Spleen (tissue), 11 donors: ENCODE measurements at regions not wholly inside any gene's neighbourhood (a gene's known extent, or its start where the extent isn't known, plus 50 kb on each side); places are given as distances from the start of the nearest gene placed in this dataset.

Source experiments
- DNase-seq: peaks from one replicate; pipeline ENCODE4 v3.0.0-alpha.2; 2020
- H3K27ac ChIP-seq, 8 donors: fragments of 200-600 bp; sonication (generic) in 7 of 8; 1 replicate in 4 of 8; 2 replicates in 4 of 8; pipeline versions ENCODE4 v1.5.0 to v1.8.0; 2016 to 2021; ENCODE audit warnings: inconsistent platforms in 4 of 8, mild to moderate bottlenecking in 4 of 8, moderate library complexity in 1 of 8
- H3K27me3 ChIP-seq, 7 donors: fragments of 200-600 bp; sonication (generic) in 6 of 7; replicated peaks in 1 of 7; 1 replicate in 4 of 7; 2 replicates in 3 of 7; pipeline versions ENCODE4 v1.5.0 to v1.8.0; 2016 to 2021; ENCODE audit warnings: inconsistent platforms in 3 of 7, mild to moderate bottlenecking in 1 of 7
- H3K36me3 ChIP-seq, 6 donors: fragments of 200-600 bp; sonication (generic) in 5 of 6; 1 replicate in 4 of 6; 2 replicates in 2 of 6; pipeline versions ENCODE4 v1.5.0 to v1.8.0; 2016 to 2021; ENCODE audit warnings: inconsistent platforms in 2 of 6
- H3K4me1 ChIP-seq, 6 donors: fragments of 200-600 bp; sonication (generic) in 5 of 6; 1 replicate in 3 of 6; 2 replicates in 3 of 6; pipeline versions ENCODE4 v1.5.0 to v1.8.0; 2016 to 2021; ENCODE audit warnings: inconsistent platforms in 3 of 6
- H3K4me3 ChIP-seq, 8 donors: fragments of 200-600 bp; sonication (generic) in 7 of 8; 1 replicate in 4 of 8; 2 replicates in 4 of 8; pipeline versions ENCODE4 v1.5.0 to v1.8.0; 2016 to 2021; ENCODE audit warnings: inconsistent platforms in 4 of 8, mild to moderate bottlenecking in 4 of 8, moderate library complexity in 2 of 8
- H3K9me3 ChIP-seq, 8 donors: fragments of 200-600 bp; sonication (generic) in 7 of 8; 1 replicate in 4 of 8; 2 replicates in 4 of 8; pipeline versions ENCODE4 v1.5.0 to v1.8.0; 2016 to 2021; ENCODE audit warnings: inconsistent platforms in 4 of 8
- CTCF ChIP-seq, 11 experiments: fragments of 200-600 bp in 7 of 11; fragments of 450-650 bp in 4 of 11; sonication (generic) in 4 of 11; IDR thresholded peaks in 8 of 11; conservative IDR thresholded peaks in 3 of 11; 1 replicate in 7 of 11; 2 replicates in 4 of 11; pipeline versions ENCODE4 v1.4.0 to v1.8.0; 2016 to 2021; ENCODE audit warnings: antibody characterized with exemption in 11 of 11, inconsistent platforms in 4 of 11, mild to moderate bottlenecking in 1 of 11
- POLR2A ChIP-seq, 3 donors: fragments of 450-650 bp; IDR thresholded peaks; one replicate each; pipeline ENCODE4 v1.5.1; 2017; ENCODE audit warnings: antibody characterized with exemption in 3 of 3, mild to moderate bottlenecking in 1 of 3
- POLR2AphosphoS5 ChIP-seq, 3 donors: sonication (generic); formaldehyde crosslinking; IDR thresholded peaks; one replicate each; pipeline ENCODE4 v1.5.1; 2017; ENCODE audit warnings: antibody characterized with exemption in 3 of 3
- WGBS, 5 donors: extraction: QIAGEN DNeasy Blood & Tissue Kit in 3 of 5; methylation state at CpG; one replicate each; pipeline versions ENCODE4 v1.1.5 to v1.1.7; 2013 to 2018; 5-methylcytosine and 5-hydroxymethylcytosine counted together
- intact Hi-C: fragments of 100-400 bp; cut with DNase I; formaldehyde crosslinking; loops from one replicate; pipeline ENCODE4 v1.15.0; 2023; ENCODE audit warnings: low total_unique reads
- donor health status: healthy with polysubstance abuse.
- donor health status: DM: no; HTN: no; CAD: no; lungs with moderate emphysema.
- donor health status: DM: no; HTN: no; CAD: no.
- donor health status: Bipolar disorder and iron deficiency.
- donor health status: healthy.
- donor health status: DM: no; HTN: no; CAD: no.
- donor health status: DM: yes; HTN: yes; CAD: no.

DNA sequence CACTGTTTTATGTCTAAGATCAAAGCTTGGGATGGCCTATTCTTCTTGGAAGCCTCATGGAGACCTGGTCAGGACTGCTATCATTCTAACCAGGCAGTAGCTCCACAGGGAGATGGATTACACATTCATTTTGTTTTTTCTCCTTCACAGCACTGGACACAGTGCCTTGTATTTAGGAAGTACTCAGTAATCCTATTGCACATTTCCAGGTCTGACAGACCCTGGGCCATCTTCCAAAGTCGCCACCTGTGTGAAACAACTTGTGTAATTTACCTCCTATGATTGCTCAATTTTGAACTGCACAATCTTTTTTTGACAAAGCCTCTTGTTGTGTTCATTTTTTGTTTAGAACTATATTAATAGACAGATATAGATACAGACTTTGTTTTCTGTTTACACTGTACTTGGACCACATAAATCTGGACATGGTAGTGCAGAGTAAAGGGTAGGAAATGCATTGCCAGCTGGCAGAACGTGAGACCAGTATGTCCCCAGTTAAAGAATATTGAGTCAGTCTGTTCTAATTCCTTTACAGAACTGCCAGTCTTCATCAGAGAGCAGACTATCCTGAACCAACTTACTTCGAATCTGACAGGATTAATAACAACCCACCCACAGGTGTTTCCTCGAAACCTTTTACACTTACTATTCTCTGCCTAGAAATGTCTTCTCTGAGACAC, 277.8 kb upstream of the CYRIA start:
- Histone ChIP-seq H3K27me3 (no peaks in the 10 kb centered on the region), H3K36me3 (no peaks in the 10 kb centered on the region), H3K27ac (no peak overlapping the region), H3K4me3 (no peak overlapping the region), H3K9me3 (peaks cover 0 to 5% (median 0%) of the 10 kb centered on the region in 8 donors), H3K4me1 (no peaks in the 10 kb centered on the region)
- TF ChIP-seq POLR2A (IDR thresholded peaks at IDR 0.05) (no peak), CTCF (IDR thresholded peaks at IDR 0.05 in 8 of 11, conservative IDR thresholded peaks at IDR 0.05 in 3 of 11) (no peak), POLR2AphosphoS5 (IDR thresholded peaks at IDR 0.05) (no peak)
- WGBS, 5 donors: 67 to 75% (median 74%) methylated on average over 4 of the region's 4 CpGs
- intact Hi-C loops: no loop called here
- no peak for DNase-seq

DNA sequence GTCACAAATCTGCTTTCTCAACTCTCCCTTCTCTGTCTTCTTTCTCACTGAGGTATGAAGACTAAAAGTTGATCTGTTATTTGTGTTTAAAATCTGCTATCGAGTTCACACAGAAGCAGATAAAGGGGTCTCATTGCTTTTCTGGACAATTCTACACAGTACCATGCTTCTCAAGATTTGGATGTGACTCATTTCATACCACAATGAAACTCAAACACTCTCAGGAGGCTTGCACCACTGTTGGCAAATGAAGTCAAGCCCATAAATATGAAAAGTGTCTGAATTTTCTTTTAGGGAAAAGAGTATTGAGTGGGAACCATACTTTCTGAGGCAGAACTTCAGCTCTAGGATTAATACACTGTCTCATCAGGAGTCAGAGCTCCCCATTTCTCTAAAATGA, 274.6 kb upstream of the CYRIA start:
- no peak for TF ChIP-seq CTCF (IDR thresholded peaks at IDR 0.05 in 8 of 11, conservative IDR thresholded peaks at IDR 0.05 in 3 of 11)
- TF ChIP-seq POLR2A (IDR thresholded peaks at IDR 0.05): no peak
- no peak for TF ChIP-seq POLR2AphosphoS5 (IDR thresholded peaks at IDR 0.05)
- no peak for DNase-seq
- Histone ChIP-seq H3K36me3 (no peaks in the 10 kb centered on the region), H3K27me3 (no peaks in the 10 kb centered on the region), H3K4me1 (no peaks in the 10 kb centered on the region), H3K27ac (no peak overlapping the region), H3K9me3 (peaks cover 0 to 5% (median 0%) of the 10 kb centered on the region in 8 donors), H3K4me3 (no peak overlapping the region)
- WGBS, 5 donors: 69 to 92% (median 84%) methylated on average over 1 of the region's 1 CpG
- intact Hi-C loops: no loop called here

GRCh38 chr2:16939771-16940170, 274.1 kb upstream of the CYRIA start:
- TF ChIP-seq POLR2AphosphoS5 (IDR thresholded peaks at IDR 0.05): no peak
- no peak for TF ChIP-seq CTCF (IDR thresholded peaks at IDR 0.05 in 8 of 11, conservative IDR thresholded peaks at IDR 0.05 in 3 of 11)
- TF ChIP-seq POLR2A (IDR thresholded peaks at IDR 0.05): no peak
- no peak for DNase-seq
- H3K27me3 ChIP-seq: no peaks in the 10 kb centered on the region
- H3K27ac ChIP-seq: no peak overlapping the region
- peaks cover 0 to 5% (median 0%) of the 10 kb centered on the region in 8 donors for H3K9me3 ChIP-seq
- H3K4me1 ChIP-seq: no peaks in the 10 kb centered on the region
- H3K4me3 ChIP-seq: no peak overlapping the region
- H3K36me3 ChIP-seq: no peaks in the 10 kb centered on the region
- 54 to 81% (median 70%) methylated on average over 1 of the region's 1 CpG for WGBS, 5 donors
- intact Hi-C loops: no loop called here

DNA sequence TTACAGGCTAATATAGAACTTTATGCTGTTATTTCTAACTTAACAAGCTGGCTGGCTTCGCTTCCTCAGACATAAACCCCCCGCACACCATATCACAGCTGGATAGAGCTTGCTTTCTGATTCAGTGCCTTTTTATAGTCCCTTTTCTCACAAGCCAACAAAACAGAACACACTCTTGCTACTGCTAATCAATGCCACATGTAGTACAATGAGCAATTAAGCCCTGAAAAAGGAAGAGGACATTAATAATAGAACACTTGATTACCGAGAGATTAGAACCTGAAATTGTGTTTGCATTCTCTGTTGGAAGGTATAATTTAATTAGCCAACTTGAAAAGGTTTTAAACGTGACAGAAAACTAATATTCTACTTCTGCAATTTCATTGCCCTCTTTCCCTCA, 267.7 kb upstream of the CYRIA start:
- H3K27me3 ChIP-seq: no peaks in the 10 kb centered on the region
- 81 to 90% (median 86%) methylated on average over 4 of the region's 4 CpGs for WGBS, 5 donors
- intact Hi-C loops: no loop called here

More for the DNA sequence above, 267.7 kb upstream of the CYRIA start:
- no peak overlapping the region for H3K27ac ChIP-seq
- H3K4me1 ChIP-seq: no peaks in the 10 kb centered on the region
- no peak for TF ChIP-seq POLR2A (IDR thresholded peaks at IDR 0.05)
- TF ChIP-seq POLR2AphosphoS5 (IDR thresholded peaks at IDR 0.05): no peak
- no peak for TF ChIP-seq CTCF (IDR thresholded peaks at IDR 0.05 in 8 of 11, conservative IDR thresholded peaks at IDR 0.05 in 3 of 11)
- H3K36me3 ChIP-seq: no peaks in the 10 kb centered on the region
- no peaks in the 10 kb centered on the region for H3K9me3 ChIP-seq
- DNase-seq: no peak
- H3K4me3 ChIP-seq: no peak overlapping the region
